ENCODE measurements at regions not wholly inside any gene's neighbourhood (a gene's known extent, or its start where the extent isn't known, plus 50 kb on each side); places are given as distances from the start of the nearest gene placed in this dataset.

DNA sequence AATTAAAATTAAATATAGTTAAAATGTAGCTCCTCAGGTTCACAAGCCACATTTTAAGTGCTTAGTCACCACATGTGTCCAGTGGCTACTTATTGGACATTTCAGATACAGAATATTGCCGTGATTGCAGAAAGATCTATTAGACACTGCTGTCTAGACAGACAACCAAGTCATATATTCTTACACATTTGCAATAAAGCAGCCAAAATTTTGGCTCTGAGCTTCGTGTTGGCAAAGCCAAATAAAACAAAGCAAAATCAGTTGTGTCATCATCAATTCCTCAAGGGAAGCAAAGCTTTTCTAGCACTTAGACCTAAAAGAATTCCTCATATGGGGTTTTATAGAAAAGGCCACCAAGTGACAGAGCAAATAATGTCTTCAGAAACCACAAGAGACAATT lies 193.1 kb upstream of the LPP start:
- TF ChIP-seq, protein P1, sequence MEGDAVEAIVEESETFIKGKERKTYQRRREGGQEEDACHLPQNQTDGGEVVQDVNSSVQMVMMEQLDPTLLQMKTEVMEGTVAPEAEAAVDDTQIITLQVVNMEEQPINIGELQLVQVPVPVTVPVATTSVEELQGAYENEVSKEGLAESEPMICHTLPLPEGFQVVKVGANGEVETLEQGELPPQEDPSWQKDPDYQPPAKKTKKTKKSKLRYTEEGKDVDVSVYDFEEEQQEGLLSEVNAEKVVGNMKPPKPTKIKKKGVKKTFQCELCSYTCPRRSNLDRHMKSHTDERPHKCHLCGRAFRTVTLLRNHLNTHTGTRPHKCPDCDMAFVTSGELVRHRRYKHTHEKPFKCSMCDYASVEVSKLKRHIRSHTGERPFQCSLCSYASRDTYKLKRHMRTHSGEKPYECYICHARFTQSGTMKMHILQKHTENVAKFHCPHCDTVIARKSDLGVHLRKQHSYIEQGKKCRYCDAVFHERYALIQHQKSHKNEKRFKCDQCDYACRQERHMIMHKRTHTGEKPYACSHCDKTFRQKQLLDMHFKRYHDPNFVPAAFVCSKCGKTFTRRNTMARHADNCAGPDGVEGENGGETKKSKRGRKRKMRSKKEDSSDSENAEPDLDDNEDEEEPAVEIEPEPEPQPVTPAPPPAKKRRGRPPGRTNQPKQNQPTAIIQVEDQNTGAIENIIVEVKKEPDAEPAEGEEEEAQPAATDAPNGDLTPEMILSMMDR (IDR thresholded peaks at IDR 0.05) = no peak
- TF ChIP-seq TCF7 (CRISPR knock-in tag; IDR thresholded peaks at IDR 0.05; ENCODE audit: low read depth) (no peak), JUN (CRISPR knock-in tag; IDR thresholded peaks at IDR 0.05) (no peak), E2F5 (CRISPR knock-in tag; IDR thresholded peaks at IDR 0.05) (no peak), MLX (CRISPR knock-in tag; IDR thresholded peaks at IDR 0.05) (no peak), MAX (CRISPR knock-in tag; IDR thresholded peaks at IDR 0.05) (no peak)
- TF ChIP-seq, protein P2, sequence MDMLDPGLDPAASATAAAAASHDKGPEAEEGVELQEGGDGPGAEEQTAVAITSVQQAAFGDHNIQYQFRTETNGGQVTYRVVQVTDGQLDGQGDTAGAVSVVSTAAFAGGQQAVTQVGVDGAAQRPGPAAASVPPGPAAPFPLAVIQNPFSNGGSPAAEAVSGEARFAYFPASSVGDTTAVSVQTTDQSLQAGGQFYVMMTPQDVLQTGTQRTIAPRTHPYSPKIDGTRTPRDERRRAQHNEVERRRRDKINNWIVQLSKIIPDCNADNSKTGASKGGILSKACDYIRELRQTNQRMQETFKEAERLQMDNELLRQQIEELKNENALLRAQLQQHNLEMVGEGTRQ (CRISPR knock-in tag; IDR thresholded peaks at IDR 0.05) = no peak
- TF ChIP-seq, protein P3, sequence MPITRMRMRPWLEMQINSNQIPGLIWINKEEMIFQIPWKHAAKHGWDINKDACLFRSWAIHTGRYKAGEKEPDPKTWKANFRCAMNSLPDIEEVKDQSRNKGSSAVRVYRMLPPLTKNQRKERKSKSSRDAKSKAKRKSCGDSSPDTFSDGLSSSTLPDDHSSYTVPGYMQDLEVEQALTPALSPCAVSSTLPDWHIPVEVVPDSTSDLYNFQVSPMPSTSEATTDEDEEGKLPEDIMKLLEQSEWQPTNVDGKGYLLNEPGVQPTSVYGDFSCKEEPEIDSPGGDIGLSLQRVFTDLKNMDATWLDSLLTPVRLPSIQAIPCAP (CRISPR knock-in tag; IDR thresholded peaks at IDR 0.05) = no peak

Measured in WTC11 (cell line).